Panc1 (cell line): ENCODE measurements at regions not wholly inside any gene's neighbourhood (a gene's known extent, or its start where the extent isn't known, plus 50 kb on each side); places are given as distances from the start of the nearest gene placed in this dataset.

ENCODE experiments used
- ATAC-seq: fragments of 200-7000 bp; cut with Tn5 transposase; 2 replicates; pipeline ENCODE4 v1.9.1; 2020; ENCODE audit warnings: mild to moderate bottlenecking, moderate library complexity
- BruUV-seq: library from RNA; stranded (reverse); fragments of 400-500 nt; replicated peaks from 2 replicates; lab custom pipeline; 2021; lab: Mats Ljungman, UMichigan
- CTCF ChIA-PET: fragments of 300-600 bp; sonication (Branson Sonifier 250); formaldehyde crosslinking; loops from one replicate; lab custom pipeline; 2022; ENCODE audit warnings: antibody characterized with exemption; lab: Charles Lee
- POLR2A ChIA-PET: fragments of 300-600 bp; sonication (Branson Sonifier 250); formaldehyde crosslinking; loops from one replicate; lab custom pipeline; 2022; ENCODE audit warnings: antibody characterized with exemption; lab: Charles Lee
- DNase-seq: peaks from one replicate; pipeline ENCODE4 v3.0.0-alpha.2; 2010; ENCODE audit warnings: low read depth, low spot score
- H3K27ac ChIP-seq: 2 replicates; pipeline ENCODE4 v1.5.1; 2011; ENCODE audit warnings: mild to moderate bottlenecking, low read length, inconsistent platforms
- H3K27me3 ChIP-seq: fragments of 200-500 bp; sonication (Bioruptor generic); 2 replicates; pipeline ENCODE4 v1.6.0; 2014; ENCODE audit warnings: low read length, inconsistent platforms; ENCODE audit not compliant: control insufficient read depth, insufficient read depth
- H3K36me3 ChIP-seq: fragments of 200-500 bp; sonication (Bioruptor generic); 2 replicates; pipeline ENCODE4 v1.5.1; 2014; ENCODE audit warnings: inconsistent platforms, mild to moderate bottlenecking, low read length, moderate library complexity; ENCODE audit not compliant: control insufficient read depth, insufficient read depth
- H3K4me1 ChIP-seq: 2 replicates; pipeline ENCODE4 v1.5.1; 2011; ENCODE audit warnings: inconsistent platforms, mild to moderate bottlenecking, low read length, moderate library complexity; ENCODE audit not compliant: control insufficient read depth, insufficient read depth
- H3K4me3 ChIP-seq, 2 experiments: 2 replicates each; pipeline ENCODE4 v1.5.1; 2011 to 2012; ENCODE audit warnings: low read depth in 2 of 2, low read length in 2 of 2, mild to moderate bottlenecking in 2 of 2, inconsistent platforms in 1 of 2, moderate library complexity in 1 of 2
- H3K9me3 ChIP-seq: fragments of 200-500 bp; sonication (Bioruptor generic); 2 replicates; pipeline ENCODE4 v1.5.1; 2014; ENCODE audit warnings: low read depth, mild to moderate bottlenecking, inconsistent platforms, low read length, moderate library complexity; ENCODE audit not compliant: control insufficient read depth, insufficient read depth
- POLR2AphosphoS5 ChIP-seq: IDR thresholded peaks from 2 replicates; pipeline ENCODE4 v1.6.1; 2012; ENCODE audit warnings: mild to moderate bottlenecking, low read depth, low read length, moderate library complexity
- SIN3A ChIP-seq: IDR thresholded peaks from 2 replicates; pipeline ENCODE4 v1.6.1; 2012; ENCODE audit warnings: low read depth, mild to moderate bottlenecking, low read length, moderate library complexity, borderline replicate concordance; ENCODE audit not compliant: insufficient read depth
- TCF7L2 ChIP-seq: IDR thresholded peaks from 2 replicates; pipeline ENCODE4 v1.6.1; 2011; ENCODE audit warnings: mild to moderate bottlenecking, low read depth, low read length, inconsistent platforms
- in situ Hi-C: cut with HindIII; loops from 2 replicates; pipeline ENCODE4 v1.10.0; 2016; ENCODE audit warnings: low sequenced_read_pairs, low pct_unique_long_range_greater_than_20kb
- intact Hi-C: fragments of 100-400 bp; cut with micrococcal nuclease; formaldehyde crosslinking; loops from one replicate; pipeline ENCODE4 v1.10.0; 2022; ENCODE audit not compliant: unreplicated experiment
- TF ChIP-seq, protein P1 (sequence below): fragments of 450-650 bp; IDR thresholded peaks from 2 replicates; pipeline ENCODE4 v1.5.1; 2017; ENCODE audit warnings: mild to moderate bottlenecking
- TF ChIP-seq, protein P2 (sequence below), 2 experiments: IDR thresholded peaks; 2 replicates each; pipeline ENCODE4 v1.6.1; 2011 to 2012; ENCODE audit warnings: low read depth in 2 of 2, control low read depth in 1 of 2, low read length in 1 of 2, mild to moderate bottlenecking in 1 of 2, moderate library complexity in 1 of 2; ENCODE audit not compliant: insufficient read depth in 1 of 2

DNA sequence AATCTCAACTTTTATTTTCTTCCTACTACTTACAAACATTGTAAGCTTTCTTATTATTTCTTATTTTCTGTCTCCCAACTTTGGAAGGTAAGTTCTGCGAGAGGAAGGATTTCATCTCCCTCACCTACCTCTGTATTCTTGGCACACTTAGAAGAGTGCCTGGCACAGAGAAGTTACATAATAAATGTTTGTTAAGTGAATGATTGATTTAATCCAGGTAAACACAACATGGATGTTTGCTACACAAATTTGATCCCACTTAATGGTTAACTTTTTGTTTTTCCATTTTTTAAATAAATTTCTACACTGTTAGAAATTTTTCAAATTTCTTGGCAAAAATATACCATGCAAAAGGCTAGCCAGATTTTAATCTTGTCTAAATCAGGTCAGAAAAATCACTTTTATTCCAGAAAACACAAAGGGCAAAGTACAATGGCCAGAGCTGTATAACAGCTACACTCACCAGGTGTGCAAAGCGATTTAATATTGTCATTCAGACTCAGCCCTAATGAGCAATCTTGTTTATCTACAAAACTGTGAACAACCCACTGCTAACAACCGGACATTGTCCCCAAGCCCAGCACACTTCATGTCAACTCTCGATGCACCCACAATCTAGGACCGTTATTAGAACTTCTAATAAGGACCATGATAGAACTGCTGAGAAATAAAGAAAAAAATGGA is 222.1 kb upstream of the EEA1 start:
- Histone ChIP-seq H3K4me3 (no peak overlapping the region), H3K9me3 (no peaks in the 10 kb centered on the region), H3K27ac (no peak overlapping the region), H3K4me1 (no peaks in the 10 kb centered on the region), H3K27me3 (peaks cover 4% of the 10 kb centered on the region; the same call in 1 of the 2 replicates), H3K36me3 (no peaks in the 10 kb centered on the region)
- BruUV-seq: no TSS peak
- ChIA-PET POLR2A (no interaction called here), CTCF (no interaction called here)
- TF ChIP-seq TCF7L2 (no peak), POLR2AphosphoS5 (no peak), SIN3A (no peak)
- TF ChIP-seq, protein P1, sequence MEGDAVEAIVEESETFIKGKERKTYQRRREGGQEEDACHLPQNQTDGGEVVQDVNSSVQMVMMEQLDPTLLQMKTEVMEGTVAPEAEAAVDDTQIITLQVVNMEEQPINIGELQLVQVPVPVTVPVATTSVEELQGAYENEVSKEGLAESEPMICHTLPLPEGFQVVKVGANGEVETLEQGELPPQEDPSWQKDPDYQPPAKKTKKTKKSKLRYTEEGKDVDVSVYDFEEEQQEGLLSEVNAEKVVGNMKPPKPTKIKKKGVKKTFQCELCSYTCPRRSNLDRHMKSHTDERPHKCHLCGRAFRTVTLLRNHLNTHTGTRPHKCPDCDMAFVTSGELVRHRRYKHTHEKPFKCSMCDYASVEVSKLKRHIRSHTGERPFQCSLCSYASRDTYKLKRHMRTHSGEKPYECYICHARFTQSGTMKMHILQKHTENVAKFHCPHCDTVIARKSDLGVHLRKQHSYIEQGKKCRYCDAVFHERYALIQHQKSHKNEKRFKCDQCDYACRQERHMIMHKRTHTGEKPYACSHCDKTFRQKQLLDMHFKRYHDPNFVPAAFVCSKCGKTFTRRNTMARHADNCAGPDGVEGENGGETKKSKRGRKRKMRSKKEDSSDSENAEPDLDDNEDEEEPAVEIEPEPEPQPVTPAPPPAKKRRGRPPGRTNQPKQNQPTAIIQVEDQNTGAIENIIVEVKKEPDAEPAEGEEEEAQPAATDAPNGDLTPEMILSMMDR: no peak
- TF ChIP-seq, protein P2, sequence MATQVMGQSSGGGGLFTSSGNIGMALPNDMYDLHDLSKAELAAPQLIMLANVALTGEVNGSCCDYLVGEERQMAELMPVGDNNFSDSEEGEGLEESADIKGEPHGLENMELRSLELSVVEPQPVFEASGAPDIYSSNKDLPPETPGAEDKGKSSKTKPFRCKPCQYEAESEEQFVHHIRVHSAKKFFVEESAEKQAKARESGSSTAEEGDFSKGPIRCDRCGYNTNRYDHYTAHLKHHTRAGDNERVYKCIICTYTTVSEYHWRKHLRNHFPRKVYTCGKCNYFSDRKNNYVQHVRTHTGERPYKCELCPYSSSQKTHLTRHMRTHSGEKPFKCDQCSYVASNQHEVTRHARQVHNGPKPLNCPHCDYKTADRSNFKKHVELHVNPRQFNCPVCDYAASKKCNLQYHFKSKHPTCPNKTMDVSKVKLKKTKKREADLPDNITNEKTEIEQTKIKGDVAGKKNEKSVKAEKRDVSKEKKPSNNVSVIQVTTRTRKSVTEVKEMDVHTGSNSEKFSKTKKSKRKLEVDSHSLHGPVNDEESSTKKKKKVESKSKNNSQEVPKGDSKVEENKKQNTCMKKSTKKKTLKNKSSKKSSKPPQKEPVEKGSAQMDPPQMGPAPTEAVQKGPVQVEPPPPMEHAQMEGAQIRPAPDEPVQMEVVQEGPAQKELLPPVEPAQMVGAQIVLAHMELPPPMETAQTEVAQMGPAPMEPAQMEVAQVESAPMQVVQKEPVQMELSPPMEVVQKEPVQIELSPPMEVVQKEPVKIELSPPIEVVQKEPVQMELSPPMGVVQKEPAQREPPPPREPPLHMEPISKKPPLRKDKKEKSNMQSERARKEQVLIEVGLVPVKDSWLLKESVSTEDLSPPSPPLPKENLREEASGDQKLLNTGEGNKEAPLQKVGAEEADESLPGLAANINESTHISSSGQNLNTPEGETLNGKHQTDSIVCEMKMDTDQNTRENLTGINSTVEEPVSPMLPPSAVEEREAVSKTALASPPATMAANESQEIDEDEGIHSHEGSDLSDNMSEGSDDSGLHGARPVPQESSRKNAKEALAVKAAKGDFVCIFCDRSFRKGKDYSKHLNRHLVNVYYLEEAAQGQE (IDR thresholded peaks at IDR 0.05; ENCODE audit: insufficient read depth in 1 of 2, low read depth in 2 of 2, low read length in 1 of 2): no peak
- DNase-seq (no peak), ATAC-seq (no peak)
- intact Hi-C loops: no loop called here
- in situ Hi-C loops: no loop called here

DNA sequence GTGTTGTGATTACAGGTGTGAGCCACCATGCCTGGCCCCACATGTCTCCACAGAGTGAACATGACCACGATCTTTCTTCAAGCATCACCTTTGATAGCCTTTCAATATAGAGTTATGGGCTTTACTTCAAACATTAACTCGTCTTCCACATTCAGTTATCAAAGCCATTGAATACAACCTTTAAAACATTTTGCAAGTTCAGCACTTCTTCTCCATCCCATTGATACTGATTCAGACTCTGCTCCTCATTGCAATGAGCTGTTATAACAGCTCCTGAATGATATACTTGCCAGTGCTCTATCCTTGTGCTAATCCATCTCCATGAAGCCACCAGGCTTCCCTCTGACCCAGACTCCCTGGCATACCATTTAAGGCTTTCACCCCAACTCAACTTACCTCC is 223.5 kb upstream of the EEA1 start:
- Histone ChIP-seq H3K27me3 (peaks cover 4% of the 10 kb centered on the region; the same call in 1 of the 2 replicates), H3K27ac (no peak overlapping the region), H3K36me3 (no peaks in the 10 kb centered on the region), H3K9me3 (no peaks in the 10 kb centered on the region), H3K4me3 (no peak overlapping the region), H3K4me1 (no peaks in the 10 kb centered on the region)
- POLR2A ChIA-PET: interaction anchor here (0.5 to 0.7 kb wide), 2 partner anchors 91 to 194 kb away, joined by 4 to 11 read pairs; no protein-coding TSS in a partner anchor
- in situ Hi-C loops (no loop called here), intact Hi-C loops (no loop called here)
- no TSS peak for BruUV-seq
- CTCF ChIA-PET: no interaction called here
- ATAC-seq: no peak
- no peak for DNase-seq
- TF ChIP-seq, protein P2 (IDR thresholded peaks at IDR 0.05; ENCODE audit: insufficient read depth in 1 of 2, low read depth in 2 of 2, low read length in 1 of 2): no peak
- TF ChIP-seq TCF7L2: no peak
